GM19324 (cell line): ENCODE measurements at regions not wholly inside any gene's neighbourhood (a gene's known extent, or its start where the extent isn't known, plus 50 kb on each side); places are given as distances from the start of the nearest gene placed in this dataset.

Experiments used
- ATAC-seq: cut with Tn5 transposase; IDR thresholded peaks from one replicate; pipeline ENCODE4 v1.9.1; 2021; ENCODE audit warnings: mild to moderate bottlenecking, moderate library complexity; ENCODE audit not compliant: unreplicated experiment, low FRiP score

DNA sequence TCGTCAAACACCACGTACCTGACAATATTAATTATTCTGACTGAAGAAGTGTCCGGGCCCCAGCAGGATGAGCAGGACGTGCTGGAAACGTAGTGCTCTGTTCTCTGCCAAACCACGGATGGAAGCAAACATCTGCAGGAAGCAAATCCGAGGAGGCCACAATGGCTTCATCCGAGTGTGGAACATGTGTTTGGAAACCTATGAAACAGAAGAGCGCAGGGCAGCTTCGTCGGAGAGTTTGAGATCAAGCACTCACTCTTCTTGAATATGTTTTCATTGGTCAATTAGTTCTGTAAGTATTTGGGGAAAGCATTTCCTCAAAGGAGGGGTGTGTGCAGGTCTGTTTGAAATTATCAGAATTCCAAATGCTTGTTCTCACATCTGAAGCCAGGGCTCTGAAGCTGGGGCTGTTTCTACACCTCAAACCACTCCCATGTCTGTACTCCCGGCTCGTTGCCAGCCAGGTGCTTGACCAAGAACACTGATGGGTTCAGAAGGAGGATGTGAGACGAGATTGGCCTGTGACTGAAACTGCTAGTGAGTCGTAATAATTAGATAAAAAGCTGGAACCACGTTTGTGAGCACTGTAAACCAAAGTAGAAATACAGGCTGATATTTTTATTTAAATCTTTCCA is 356.6 kb upstream of the SALL3 start:
- no peak for ATAC-seq

GRCh38 chr18:78624646-78625279 is 354.9 kb upstream of the SALL3 start:
- no peak for ATAC-seq

- no peak for ATAC-seq
Observed at GRCh38 chr18:78625847-78626246, 353.8 kb upstream of the SALL3 start.

DNA sequence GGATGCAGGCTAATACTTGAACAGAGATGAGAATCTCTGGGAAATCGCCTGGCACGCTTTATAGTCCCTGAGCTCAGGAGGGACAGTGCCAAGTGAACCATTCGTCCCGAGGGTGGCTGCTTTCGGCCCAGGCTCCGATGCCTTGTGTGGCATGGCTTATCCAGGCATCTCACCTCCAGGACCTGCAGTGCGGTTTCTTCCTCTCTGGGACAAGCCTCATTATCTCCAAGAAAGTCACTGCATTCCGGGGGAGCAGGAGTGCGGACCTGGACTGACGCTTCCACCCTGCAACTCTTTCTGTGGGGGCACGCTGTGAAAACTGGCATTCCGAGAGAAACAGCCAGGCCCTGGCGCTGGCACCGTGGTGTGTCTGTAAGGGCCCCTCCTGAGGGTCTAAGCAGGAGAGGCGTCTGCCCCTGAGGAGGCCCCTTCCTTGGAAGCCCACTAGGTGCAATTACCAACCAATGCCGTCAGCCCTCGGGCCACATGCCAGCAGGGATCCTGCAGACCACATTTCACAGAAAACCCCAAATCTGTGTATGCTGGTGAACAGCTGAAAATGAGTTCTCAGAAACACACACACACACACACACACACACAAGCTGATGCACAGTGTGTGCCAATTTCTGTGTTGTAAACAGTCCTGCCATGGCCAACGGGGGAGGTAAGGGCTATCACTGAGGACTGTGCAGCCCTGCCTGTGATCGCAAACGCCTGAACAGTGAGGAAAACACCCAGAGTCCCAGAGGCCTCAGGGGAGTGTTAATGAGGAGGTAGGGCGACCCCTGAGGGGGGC is 351.9 kb upstream of the SALL3 start:
- ATAC-seq, result no peak

GRCh38 chr18:78629426-78629825 is 350.2 kb upstream of the SALL3 start:
- no peak for ATAC-seq

- ATAC-seq, result no peak
Observed at GRCh38 chr18:78630356-78630755, 349.3 kb upstream of the SALL3 start.

DNA sequence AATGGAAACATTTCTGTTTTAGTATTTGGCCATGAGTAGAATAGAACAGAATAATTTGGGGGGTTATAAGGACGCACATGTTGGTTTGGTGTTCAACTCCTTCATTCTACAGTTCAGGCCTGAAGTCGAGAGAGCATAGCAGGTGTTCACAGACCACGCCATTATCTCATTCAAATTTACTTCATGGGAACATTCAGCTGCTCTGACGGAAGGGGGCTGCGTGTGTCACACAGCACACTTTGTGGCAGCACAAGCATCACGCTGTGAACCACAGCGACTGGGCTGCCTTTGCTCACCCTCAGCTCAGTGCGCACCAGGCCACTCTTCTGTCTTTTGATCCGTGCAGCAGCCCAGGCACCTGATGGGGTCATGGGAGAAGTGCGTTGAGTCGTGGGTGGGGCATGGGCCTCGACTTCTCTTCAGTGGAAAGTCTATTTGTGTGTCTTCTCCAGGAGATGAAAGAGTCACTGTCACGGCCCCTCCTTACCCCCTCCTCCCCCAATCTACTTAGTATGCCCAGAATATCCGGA is 348.6 kb upstream of the SALL3 start:
- ATAC-seq, result no peak

- no peak for ATAC-seq
Observed at GRCh38 chr18:78632111-78632541, 347.5 kb upstream of the SALL3 start.

DNA sequence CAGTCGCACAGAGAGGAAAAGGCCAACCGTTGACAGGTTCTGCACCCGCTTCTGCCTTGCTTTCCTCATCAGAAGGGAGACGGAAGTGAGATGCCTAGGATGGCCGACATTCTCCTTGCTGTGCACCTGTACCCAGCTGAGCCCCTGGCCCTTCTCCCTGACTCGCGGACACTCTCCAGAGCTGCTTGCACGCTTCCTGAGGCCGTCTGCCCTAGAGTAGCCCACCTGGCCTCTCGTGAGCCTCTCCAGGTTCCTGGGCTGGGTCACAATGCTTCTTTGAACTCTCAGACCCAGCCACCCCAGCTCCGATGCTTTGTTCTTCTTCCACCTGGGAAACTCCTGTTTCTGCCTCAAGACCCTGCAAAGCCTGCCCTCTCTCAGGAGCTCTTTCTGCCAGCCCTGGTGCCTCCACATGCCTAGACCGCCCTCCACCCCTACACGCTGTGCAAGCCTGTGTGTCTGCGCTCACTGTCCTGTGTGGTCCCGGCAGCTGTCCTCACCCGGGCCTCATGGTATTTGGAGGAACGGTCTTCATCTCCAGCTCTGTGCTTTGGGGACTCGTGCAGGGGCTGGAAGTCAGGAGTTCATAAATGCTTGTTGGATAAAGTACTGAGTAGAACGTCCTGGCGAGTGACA is 345.4 kb upstream of the SALL3 start:
- ATAC-seq, result no peak

DNA sequence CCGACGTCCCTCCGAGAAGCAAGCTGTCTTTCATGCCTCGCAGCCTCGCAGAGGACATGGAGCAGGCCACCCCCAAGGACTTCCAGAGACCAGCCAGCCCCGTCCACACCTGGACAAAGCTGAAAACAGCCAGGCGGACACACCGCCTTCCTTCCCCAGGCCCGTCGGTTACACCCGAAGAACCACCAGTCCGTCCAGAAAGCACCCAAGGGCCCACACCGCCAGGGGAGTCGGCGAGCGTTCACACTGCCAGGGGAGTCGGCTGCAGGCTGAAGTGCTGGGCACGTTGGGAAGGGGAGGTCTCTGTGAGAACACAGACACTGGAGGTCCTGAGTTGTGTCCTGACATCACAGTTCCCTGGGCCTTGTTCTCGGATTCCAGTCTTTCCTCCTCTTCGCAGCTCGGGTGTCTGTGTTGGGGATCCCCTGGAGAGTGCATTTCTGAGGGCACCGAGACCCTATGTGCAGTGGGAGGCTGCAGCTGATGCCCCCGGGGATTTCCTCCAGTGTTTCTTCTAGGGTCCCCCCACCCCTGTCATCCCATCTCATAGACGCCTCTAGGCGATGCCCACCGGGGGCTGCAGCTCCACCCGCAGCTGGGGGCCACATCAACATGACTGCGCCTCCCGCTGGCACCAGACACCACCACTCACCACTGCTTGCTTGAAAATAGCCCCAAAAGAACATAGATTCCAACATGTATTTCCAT is 344.4 kb upstream of the SALL3 start:
- no peak for ATAC-seq

DNA sequence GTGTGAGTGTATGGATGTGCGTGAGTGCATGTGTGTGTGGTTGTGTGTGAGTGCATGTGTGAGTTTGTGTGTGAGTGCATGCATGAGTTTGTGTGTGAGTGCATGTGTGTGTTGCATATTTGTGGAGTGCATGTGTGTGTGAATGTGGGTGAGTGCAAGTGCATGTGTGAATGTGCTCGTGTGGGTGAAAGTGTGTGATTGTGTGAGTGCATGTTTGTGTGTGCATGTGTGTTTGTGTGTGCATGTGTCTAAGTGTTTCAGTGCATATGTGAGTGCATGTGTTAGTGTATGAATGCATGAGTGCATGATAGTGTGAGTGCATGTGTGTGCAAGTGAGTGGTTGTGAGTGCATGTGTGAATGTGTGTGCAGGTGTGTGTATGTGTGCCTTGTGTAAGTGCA is 343.4 kb upstream of the SALL3 start:
- ATAC-seq, result no peak

GRCh38 chr18:78637442-78638402 is 341.9 kb upstream of the SALL3 start:
- no peak for ATAC-seq

- ATAC-seq, result no peak
Observed at GRCh38 chr18:78639006-78639950, 340.3 kb upstream of the SALL3 start.

- no peak for ATAC-seq
Observed at GRCh38 chr18:78640246-78640995, 339.2 kb upstream of the SALL3 start.

- ATAC-seq, result no peak
Observed at GRCh38 chr18:78641689-78642231, 337.9 kb upstream of the SALL3 start.

GRCh38 chr18:78642296-78642951 is 337.2 kb upstream of the SALL3 start:
- ATAC-seq, result no peak

- no peak for ATAC-seq
Observed at GRCh38 chr18:78643004-78643403, 336.6 kb upstream of the SALL3 start.
